Activated T-helper 17 cell treated with anti-CD3 and anti-CD28 coated beads, Interleukin-2, amount 50 U/mL, for 72 hours (primary cell): ENCODE measurements at regions not wholly inside any gene's neighbourhood (a gene's known extent, or its start where the extent isn't known, plus 50 kb on each side); places are given as distances from the start of the nearest gene placed in this dataset.

Experiments used
- ATAC-seq: fragments of 150-1000 bp; cut with Tn5 transposase; replicated peaks from 2 replicates; pipeline ENCODE4 v1.10.0; 2021; ENCODE audit warnings: mild to moderate bottlenecking, moderate library complexity
- H3K27ac Mint-ChIP-seq: one replicate; pipeline ENCODE4 v1.8.0; 2022; ENCODE audit warnings: mixed read lengths
- H3K27me3 Mint-ChIP-seq: one replicate; pipeline ENCODE4 v1.8.0; 2022; ENCODE audit warnings: mixed read lengths
- H3K36me3 Mint-ChIP-seq: one replicate; pipeline ENCODE4 v1.8.0; 2022; ENCODE audit warnings: low read depth, mild to moderate bottlenecking, mixed read lengths
- H3K4me1 Mint-ChIP-seq: one replicate; pipeline ENCODE4 v1.8.0; 2022; ENCODE audit warnings: mixed read lengths
- H3K4me3 Mint-ChIP-seq: one replicate; pipeline ENCODE4 v1.8.0; 2022; ENCODE audit warnings: mild to moderate bottlenecking, mixed read lengths
- H3K9me3 Mint-ChIP-seq: one replicate; pipeline ENCODE4 v1.8.0; 2022; ENCODE audit warnings: mixed read lengths

DNA sequence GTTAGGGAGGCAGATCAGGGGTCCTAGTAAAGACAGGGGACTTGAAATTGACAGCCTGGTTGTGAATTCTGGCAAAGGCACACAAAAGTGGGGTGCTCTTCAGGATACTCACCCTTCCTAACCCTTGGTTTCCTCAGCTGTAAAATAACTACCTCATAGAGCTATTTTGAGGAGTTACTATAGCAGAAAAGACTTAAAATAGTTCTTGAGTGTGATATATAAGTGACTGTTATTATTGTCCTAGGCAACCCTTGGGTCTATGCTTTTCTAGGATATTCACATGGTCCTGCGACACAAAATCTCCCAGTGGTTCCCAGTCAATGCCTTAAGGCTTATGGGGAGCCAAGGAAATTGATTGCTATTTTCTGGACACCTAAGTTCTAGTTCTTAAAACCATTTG, 98.1 kb upstream of the NAMPT start:
- ATAC-seq = no peak
- Mint-ChIP-seq H3K4me1 (peaks cover 7% of the 10 kb centered on the region), H3K27ac (no peak overlapping the region), H3K36me3 (no peaks in the 10 kb centered on the region), H3K9me3 (no peaks in the 10 kb centered on the region), H3K27me3 (no peaks in the 10 kb centered on the region), H3K4me3 (no peak overlapping the region)

- Mint-ChIP-seq H3K4me1 (peaks cover 12% of the 10 kb centered on the region), H3K9me3 (no peaks in the 10 kb centered on the region), H3K4me3 (no peak overlapping the region), H3K27me3 (no peaks in the 10 kb centered on the region), H3K27ac (no peak overlapping the region), H3K36me3 (no peaks in the 10 kb centered on the region)
- ATAC-seq = no peak
These were observed 97.3 kb upstream of the NAMPT start for GRCh38 chr7:106382129-106382528.

DNA sequence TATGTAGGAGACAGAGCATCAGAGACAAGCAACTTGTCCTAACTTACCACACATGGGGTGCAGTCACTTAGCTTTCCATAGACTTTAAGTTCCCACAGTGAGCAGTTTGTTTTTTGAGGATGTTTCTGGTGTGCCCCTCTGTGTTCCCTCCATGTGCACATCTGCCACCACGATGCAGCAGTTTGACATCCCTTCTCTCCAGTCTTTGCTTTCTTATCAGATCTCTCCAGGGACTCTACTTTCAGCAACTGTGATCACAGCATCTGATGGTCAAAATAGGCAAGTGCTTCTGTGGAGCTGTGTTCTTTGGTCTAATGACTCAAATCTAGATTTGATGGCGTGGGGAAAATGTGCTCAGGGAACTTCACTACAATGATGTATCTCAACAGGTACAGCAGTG, 96.5 kb upstream of the NAMPT start:
- Mint-ChIP-seq H3K4me3 (no peak overlapping the region), H3K9me3 (no peaks in the 10 kb centered on the region), H3K27ac (no peak overlapping the region), H3K4me1 (peaks cover 12% of the 10 kb centered on the region), H3K27me3 (no peaks in the 10 kb centered on the region), H3K36me3 (no peaks in the 10 kb centered on the region)
- no peak for ATAC-seq

DNA sequence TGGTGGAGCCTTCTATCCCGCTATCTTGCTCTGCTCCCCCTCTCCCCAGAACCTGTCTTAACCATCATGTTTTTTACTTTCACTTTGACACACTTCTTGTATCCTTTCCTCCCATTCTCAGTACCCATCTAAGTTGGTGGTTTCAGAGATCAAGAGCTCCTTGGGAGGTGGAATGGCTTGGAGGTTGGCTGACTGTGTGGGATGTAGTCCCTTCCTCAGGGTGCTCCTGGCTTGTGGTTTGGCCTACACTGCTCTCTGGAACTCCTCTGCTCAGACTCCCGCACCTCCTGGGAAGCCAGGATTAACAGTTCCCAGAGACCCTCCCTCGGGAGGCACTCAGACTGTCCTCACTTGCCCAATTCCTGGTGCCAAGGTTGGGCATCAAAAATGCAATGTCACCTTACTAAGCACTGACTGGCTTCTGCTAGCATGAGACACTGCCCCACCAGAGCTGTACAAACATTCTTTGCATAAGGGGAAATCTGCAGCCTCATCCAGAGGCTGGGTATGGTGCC, 93.1 kb upstream of the NAMPT start:
- Mint-ChIP-seq H3K36me3 (no peaks in the 10 kb centered on the region), H3K4me3 (peak overlapping the region; percentile 39), H3K4me1 (peaks cover 12% of the 10 kb centered on the region), H3K9me3 (no peaks in the 10 kb centered on the region), H3K27ac (peak overlapping the region; percentile 16), H3K27me3 (no peaks in the 10 kb centered on the region)
- ATAC-seq = peak; percentile 89

- Mint-ChIP-seq H3K4me1 (peaks cover 8% of the 10 kb centered on the region), H3K4me3 (no peak overlapping the region), H3K27me3 (no peaks in the 10 kb centered on the region), H3K36me3 (no peaks in the 10 kb centered on the region), H3K27ac (no peak overlapping the region), H3K9me3 (no peaks in the 10 kb centered on the region)
- ATAC-seq = no peak
These were observed 91.4 kb upstream of the NAMPT start for GRCh38 chr7:106376026-106376799.

GRCh38 chr7:106375499-106375898, 90.7 kb upstream of the NAMPT start:
- Mint-ChIP-seq H3K27ac (no peak overlapping the region), H3K9me3 (no peaks in the 10 kb centered on the region), H3K4me1 (peaks cover 7% of the 10 kb centered on the region), H3K4me3 (no peak overlapping the region), H3K36me3 (no peaks in the 10 kb centered on the region), H3K27me3 (no peaks in the 10 kb centered on the region)
- no peak for ATAC-seq

DNA sequence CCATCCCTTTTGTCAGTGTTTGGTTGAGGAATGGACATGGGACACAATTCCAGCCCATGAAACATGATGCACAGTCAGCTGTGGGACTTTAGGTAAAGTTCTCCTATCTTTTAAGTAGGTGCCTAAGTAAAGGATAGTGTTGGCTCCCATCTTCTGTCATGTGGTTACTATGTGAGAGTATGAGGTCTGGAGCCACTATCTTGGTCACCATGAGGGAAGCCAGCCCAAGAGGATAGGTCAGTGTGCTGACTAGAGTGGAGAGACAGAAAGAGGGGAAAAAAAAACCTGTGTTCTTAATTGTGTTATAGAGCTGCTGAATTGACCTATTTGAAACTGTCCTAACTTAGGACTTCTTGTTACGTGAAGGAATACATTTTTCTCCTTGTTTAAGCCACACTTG, 89.7 kb upstream of the NAMPT start:
- Mint-ChIP-seq H3K9me3 (no peaks in the 10 kb centered on the region), H3K27ac (no peak overlapping the region), H3K4me1 (peaks cover 12% of the 10 kb centered on the region), H3K4me3 (no peak overlapping the region), H3K27me3 (no peaks in the 10 kb centered on the region), H3K36me3 (no peaks in the 10 kb centered on the region)
- ATAC-seq = no peak

DNA sequence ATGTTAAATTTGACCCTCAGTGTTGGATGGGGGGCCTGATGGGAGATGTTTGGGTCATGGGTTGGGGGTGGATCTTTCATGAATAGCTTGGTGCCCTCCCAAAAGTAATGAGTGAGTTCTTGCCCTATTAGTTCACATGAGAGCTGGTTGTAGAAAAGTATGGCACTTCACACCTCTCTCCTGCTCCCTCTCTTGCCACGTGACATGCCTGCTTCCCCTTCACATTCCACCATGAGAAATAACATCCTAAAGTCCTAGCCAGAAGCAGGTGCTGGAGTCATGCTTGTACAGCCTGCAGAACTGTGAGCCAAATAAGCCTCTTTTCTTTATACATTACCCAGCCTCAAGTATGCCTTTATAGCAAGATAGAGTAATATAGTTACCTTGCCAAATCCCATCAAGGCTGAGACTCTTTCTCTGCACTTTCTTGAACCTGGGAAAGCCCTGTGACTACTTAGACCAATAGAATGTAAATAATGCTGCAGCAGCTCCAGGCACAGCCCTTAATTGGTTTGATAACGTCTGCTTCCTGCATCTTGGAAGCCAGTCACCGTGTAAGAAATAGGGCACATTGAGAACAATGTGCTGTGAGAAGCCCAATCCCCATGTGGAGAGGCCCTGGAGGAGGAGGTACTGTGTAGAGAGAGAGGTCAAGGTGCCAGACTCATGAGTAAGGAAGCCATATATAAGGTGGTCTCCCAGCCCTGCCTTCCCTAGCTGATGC, 88.0 kb upstream of the NAMPT start:
- H3K27ac Mint-ChIP-seq = no peak overlapping the region
- H3K4me1 Mint-ChIP-seq = peaks cover 8% of the 10 kb centered on the region
- ATAC-seq = no peak
- no peaks in the 10 kb centered on the region for H3K9me3 Mint-ChIP-seq
- H3K4me3 Mint-ChIP-seq = no peak overlapping the region
- no peaks in the 10 kb centered on the region for H3K36me3 Mint-ChIP-seq
- H3K27me3 Mint-ChIP-seq = no peaks in the 10 kb centered on the region

- Mint-ChIP-seq H3K4me3 (no peak overlapping the region), H3K4me1 (peaks cover 11% of the 10 kb centered on the region), H3K36me3 (no peaks in the 10 kb centered on the region), H3K9me3 (no peaks in the 10 kb centered on the region), H3K27me3 (no peaks in the 10 kb centered on the region), H3K27ac (no peak overlapping the region)
- peak; percentile 18 for ATAC-seq
These were observed 87.3 kb upstream of the NAMPT start for GRCh38 chr7:106372126-106372525.

DNA sequence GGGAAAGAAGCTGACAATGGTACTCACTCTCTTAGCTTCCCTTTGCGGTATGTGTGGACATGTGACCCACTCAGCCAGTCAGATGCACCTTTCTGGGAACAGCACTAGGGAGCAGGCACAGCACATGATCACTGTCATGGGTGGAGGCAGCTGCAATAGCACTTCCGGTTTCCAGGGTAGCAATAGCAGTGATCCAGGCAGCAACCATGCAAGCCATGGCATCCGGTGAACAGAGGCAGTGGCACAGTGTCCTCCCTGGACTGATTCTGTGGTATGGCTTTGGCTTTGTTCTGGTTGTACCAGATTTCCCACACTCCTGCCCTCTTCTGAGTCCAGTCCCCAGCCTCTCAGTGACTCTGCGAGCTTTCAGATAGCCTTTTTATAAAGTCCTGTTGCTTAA, 86.8 kb upstream of the NAMPT start:
- H3K4me1 Mint-ChIP-seq = peaks cover 15% of the 10 kb centered on the region
- no peaks in the 10 kb centered on the region for H3K27me3 Mint-ChIP-seq
- no peak overlapping the region for H3K27ac Mint-ChIP-seq
- H3K4me3 Mint-ChIP-seq = no peak overlapping the region
- no peaks in the 10 kb centered on the region for H3K36me3 Mint-ChIP-seq
- no peaks in the 10 kb centered on the region for H3K9me3 Mint-ChIP-seq
- ATAC-seq = no peak

DNA sequence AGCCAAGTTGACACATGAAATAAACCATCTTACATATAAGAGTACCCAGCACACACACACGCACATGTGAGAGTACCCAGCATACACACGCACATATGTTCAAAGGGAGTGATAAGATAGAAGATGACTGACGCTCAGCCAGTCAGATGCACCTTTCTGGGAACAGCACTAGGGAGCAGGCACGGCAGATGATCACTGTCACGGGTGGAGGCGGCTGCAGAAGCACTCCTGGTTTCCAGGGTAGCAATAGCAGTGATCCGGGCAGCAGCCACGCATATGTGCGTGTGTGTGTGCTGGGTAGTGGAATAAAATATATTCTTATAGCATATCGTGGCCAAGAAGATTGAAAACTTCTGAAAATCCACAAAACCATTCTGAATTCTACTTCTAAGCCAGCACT, 85.8 kb upstream of the NAMPT start:
- H3K27ac Mint-ChIP-seq = no peak overlapping the region

DNA sequence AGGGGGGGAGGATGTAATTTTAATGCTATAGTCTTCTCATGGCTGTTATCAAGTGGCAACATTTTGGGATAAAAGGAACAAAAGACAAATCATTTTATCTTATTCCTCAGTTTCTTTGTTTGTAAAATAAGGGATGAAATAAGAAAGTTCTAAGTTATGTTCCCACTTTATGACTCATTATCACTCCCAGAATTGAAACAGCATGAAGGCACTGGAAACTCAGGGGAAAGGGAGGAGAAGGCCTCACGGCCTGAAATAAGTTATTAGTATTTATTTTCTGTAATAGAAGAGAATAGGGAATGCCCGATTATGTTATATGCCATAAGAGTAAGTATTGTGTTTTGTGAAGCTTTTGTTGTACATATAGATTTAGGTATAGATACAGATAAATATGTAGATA, 85.0 kb upstream of the NAMPT start:
- no peaks in the 10 kb centered on the region for H3K27me3 Mint-ChIP-seq
- peak overlapping the region; percentile 28 for H3K27ac Mint-ChIP-seq
- H3K4me3 Mint-ChIP-seq = no peak overlapping the region
- ATAC-seq = no peak
- H3K4me1 Mint-ChIP-seq = peaks cover 22% of the 10 kb centered on the region
- no peaks in the 10 kb centered on the region for H3K36me3 Mint-ChIP-seq
- H3K9me3 Mint-ChIP-seq = no peaks in the 10 kb centered on the region

More for the DNA sequence above, 85.8 kb upstream of the NAMPT start:
- H3K4me1 Mint-ChIP-seq = peaks cover 16% of the 10 kb centered on the region
- H3K27me3 Mint-ChIP-seq = no peaks in the 10 kb centered on the region
- H3K36me3 Mint-ChIP-seq = no peaks in the 10 kb centered on the region
- no peak overlapping the region for H3K4me3 Mint-ChIP-seq
- no peak for ATAC-seq
- H3K9me3 Mint-ChIP-seq = no peaks in the 10 kb centered on the region

- ATAC-seq = no peak
- H3K9me3 Mint-ChIP-seq = no peaks in the 10 kb centered on the region
- H3K27me3 Mint-ChIP-seq = no peaks in the 10 kb centered on the region
- H3K36me3 Mint-ChIP-seq = no peaks in the 10 kb centered on the region
- no peak overlapping the region for H3K4me3 Mint-ChIP-seq
- peaks cover 22% of the 10 kb centered on the region for H3K4me1 Mint-ChIP-seq
- H3K27ac Mint-ChIP-seq = peak overlapping the region; percentile 28
These were observed 84.6 kb upstream of the NAMPT start for GRCh38 chr7:106369352-106369751.

- Mint-ChIP-seq H3K9me3 (no peaks in the 10 kb centered on the region), H3K27ac (peak overlapping the region; percentile 6), H3K4me1 (peaks cover 26% of the 10 kb centered on the region), H3K27me3 (peaks cover 7% of the 10 kb centered on the region), H3K4me3 (peak overlapping the region; percentile 0), H3K36me3 (no peaks in the 10 kb centered on the region)
- peak; percentile 87 for ATAC-seq
These were observed 82.9 kb upstream of the NAMPT start for GRCh38 chr7:106367664-106368063.

GRCh38 chr7:106367018-106367420, 82.2 kb upstream of the NAMPT start:
- H3K36me3 Mint-ChIP-seq = no peaks in the 10 kb centered on the region
- peaks cover 7% of the 10 kb centered on the region for H3K27me3 Mint-ChIP-seq
- H3K27ac Mint-ChIP-seq = peak overlapping the region; percentile 6
- H3K9me3 Mint-ChIP-seq = no peaks in the 10 kb centered on the region
- peaks cover 26% of the 10 kb centered on the region for H3K4me1 Mint-ChIP-seq
- H3K4me3 Mint-ChIP-seq = peak overlapping the region; percentile 0
- no peak for ATAC-seq
